ENCODE measurements at regions not wholly inside any gene's neighbourhood (a gene's known extent, or its start where the extent isn't known, plus 50 kb on each side); places are given as distances from the start of the nearest gene placed in this dataset.
"Not testable (repeated sequence)": the region's sequence is repeated elsewhere in the genome, so short reads cannot be mapped to it uniquely, and the experiment has no call there.

GRCh38 chr20:29410806-29411457, 1846.5 kb upstream of the DEFB115 start:
- no peak for DNase-seq
- peaks cover 22% of the 10 kb centered on the region for H3K27me3 Mint-ChIP-seq
- ChIA-PET POLR2A (no interaction called here), CTCF (no interaction called here)
- peaks cover 10% of the 10 kb centered on the region for H3K4me1 Mint-ChIP-seq (ENCODE audit: low read depth)
- no peak overlapping the region for H3K27ac Mint-ChIP-seq
- peaks cover 4% of the 10 kb centered on the region for H3K36me3 Mint-ChIP-seq
- intact Hi-C loops (cut with micrococcal nuclease): no loop called here
- peaks cover 27% of the 10 kb centered on the region for H3K9me3 Mint-ChIP-seq
- peak overlapping the region; percentile 50 for H3K4me3 Mint-ChIP-seq

- H3K36me3 Mint-ChIP-seq; POLR2A ChIA-PET; DNase-seq; CTCF ChIA-PET; intact Hi-C loops (cut with micrococcal nuclease); H3K27ac Mint-ChIP-seq: not testable (repeated sequence)
- peaks cover 28% of the 10 kb centered on the region for H3K9me3 Mint-ChIP-seq
- H3K27me3 Mint-ChIP-seq: peaks cover 22% of the 10 kb centered on the region
- peak overlapping the region; percentile 50 for H3K4me3 Mint-ChIP-seq
- H3K4me1 Mint-ChIP-seq (ENCODE audit: low read depth): peaks cover 10% of the 10 kb centered on the region
Measured at GRCh38 chr20:29411458-29411820, 1846.0 kb upstream of the DEFB115 start.

- H3K36me3 Mint-ChIP-seq: no peaks in the 10 kb centered on the region
- H3K4me1 Mint-ChIP-seq (ENCODE audit: low read depth): no peaks in the 10 kb centered on the region
- H3K9me3 Mint-ChIP-seq: peaks cover 3% of the 10 kb centered on the region
- no peak overlapping the region for H3K4me3 Mint-ChIP-seq
- intact Hi-C loops (cut with micrococcal nuclease): no loop called here
- no peak overlapping the region for H3K27ac Mint-ChIP-seq
- ChIA-PET POLR2A (no interaction called here), CTCF (no interaction called here)
- DNase-seq: no peak
- peaks cover 4% of the 10 kb centered on the region for H3K27me3 Mint-ChIP-seq
Measured at GRCh38 chr20:29419378-29419777, 1838.1 kb upstream of the DEFB115 start.

- Mint-ChIP-seq H3K27me3 (peaks cover 19% of the 10 kb centered on the region), H3K27ac (no peak overlapping the region), H3K4me1 (ENCODE audit: low read depth) (no peaks in the 10 kb centered on the region), H3K4me3 (peak overlapping the region; percentile 51), H3K9me3 (peaks cover 3% of the 10 kb centered on the region), H3K36me3 (no peaks in the 10 kb centered on the region)
- POLR2A ChIA-PET: no interaction called here
- CTCF ChIA-PET: no interaction called here
- peak; percentile 40 for DNase-seq
- intact Hi-C loops (cut with micrococcal nuclease): no loop called here
Measured at GRCh38 chr20:29427201-29428060, 1830.0 kb upstream of the DEFB115 start.

- ChIA-PET POLR2A (no interaction called here), CTCF (no interaction called here)
- DNase-seq: no peak
- Mint-ChIP-seq H3K27ac (no peak overlapping the region), H3K4me1 (ENCODE audit: low read depth) (no peaks in the 10 kb centered on the region), H3K27me3 (peaks cover 18% of the 10 kb centered on the region), H3K4me3 (no peak overlapping the region), H3K9me3 (peaks cover 3% of the 10 kb centered on the region), H3K36me3 (no peaks in the 10 kb centered on the region)
- intact Hi-C loops (cut with micrococcal nuclease): no loop called here
Measured at GRCh38 chr20:29430531-29430930, 1826.9 kb upstream of the DEFB115 start.

- H3K27ac Mint-ChIP-seq, CTCF ChIA-PET, H3K9me3 Mint-ChIP-seq, H3K27me3 Mint-ChIP-seq, POLR2A ChIA-PET, H3K4me3 Mint-ChIP-seq, H3K36me3 Mint-ChIP-seq, DNase-seq: not testable (repeated sequence)
- peaks cover 10% of the 10 kb centered on the region for H3K4me1 Mint-ChIP-seq (ENCODE audit: low read depth)
- intact Hi-C loops (cut with micrococcal nuclease): loop anchor here (10.0 kb wide), 2 partner anchors 324 to 1824 kb away; no protein-coding TSS in a partner anchor
Measured at GRCh38 chr20:29440721-29441120, 1816.7 kb upstream of the DEFB115 start.

- H3K27ac Mint-ChIP-seq: not testable (repeated sequence)
- peak; percentile 16 for DNase-seq
Measured at GRCh38 chr20:29443206-29443781, 1814.2 kb upstream of the DEFB115 start.

GRCh38 chr20:29443819-29444218, 1813.6 kb upstream of the DEFB115 start:
- no peaks in the 10 kb centered on the region for H3K36me3 Mint-ChIP-seq
- ChIA-PET POLR2A (no interaction called here), CTCF (no interaction called here)
- no peaks in the 10 kb centered on the region for H3K9me3 Mint-ChIP-seq
- intact Hi-C loops (cut with micrococcal nuclease): loop anchor here (10.0 kb wide), 2 partner anchors 321 to 1821 kb away; no protein-coding TSS in a partner anchor
- H3K4me1 Mint-ChIP-seq (ENCODE audit: low read depth): peaks cover 10% of the 10 kb centered on the region
- no peak overlapping the region for H3K4me3 Mint-ChIP-seq
- H3K27ac Mint-ChIP-seq: no peak overlapping the region
- peak; percentile 48 for DNase-seq
- peaks cover 2% of the 10 kb centered on the region for H3K27me3 Mint-ChIP-seq

More at GRCh38 chr20:29443206-29443781, 1814.2 kb upstream of the DEFB115 start:
- intact Hi-C loops (cut with micrococcal nuclease): loop anchor here (10.0 kb wide), 2 partner anchors 322 to 1822 kb away; no protein-coding TSS in a partner anchor
- H3K36me3 Mint-ChIP-seq, H3K9me3 Mint-ChIP-seq, H3K27me3 Mint-ChIP-seq, CTCF ChIA-PET, POLR2A ChIA-PET: not testable (repeated sequence)
- Mint-ChIP-seq H3K4me3 (peak overlapping the region; percentile 2), H3K4me1 (ENCODE audit: low read depth) (peaks cover 10% of the 10 kb centered on the region)

GRCh38 chr20:29445050-29445907, 1812.2 kb upstream of the DEFB115 start:
- H3K36me3 Mint-ChIP-seq, H3K9me3 Mint-ChIP-seq, H3K27me3 Mint-ChIP-seq, POLR2A ChIA-PET, CTCF ChIA-PET, H3K27ac Mint-ChIP-seq: not testable (repeated sequence)
- Mint-ChIP-seq H3K4me3 (peak overlapping the region; percentile 66), H3K4me1 (ENCODE audit: low read depth) (peaks cover 10% of the 10 kb centered on the region)
- intact Hi-C loops (cut with micrococcal nuclease): loop anchor here (10.0 kb wide), 2 partner anchors 320 to 1820 kb away; no protein-coding TSS in a partner anchor
- peak; percentile 61 for DNase-seq

GRCh38 chr20:29447517-29448484, 1809.7 kb upstream of the DEFB115 start:
- H3K27ac Mint-ChIP-seq, H3K9me3 Mint-ChIP-seq, CTCF ChIA-PET, DNase-seq, POLR2A ChIA-PET, H3K36me3 Mint-ChIP-seq, H3K27me3 Mint-ChIP-seq: not testable (repeated sequence)
- peaks cover 10% of the 10 kb centered on the region for H3K4me1 Mint-ChIP-seq (ENCODE audit: low read depth)
- intact Hi-C loops (cut with micrococcal nuclease): loop anchor here (10.0 kb wide), 2 partner anchors 317 to 1817 kb away; no protein-coding TSS in a partner anchor
- peak overlapping the region; percentile 37 for H3K4me3 Mint-ChIP-seq

GRCh38 chr20:29448806-29449470, 1808.5 kb upstream of the DEFB115 start:
- peaks cover 2% of the 10 kb centered on the region for H3K27me3 Mint-ChIP-seq
- no peak for DNase-seq
- H3K27ac Mint-ChIP-seq: no peak overlapping the region
- ChIA-PET POLR2A (no interaction called here), CTCF (no interaction called here)
- no peaks in the 10 kb centered on the region for H3K36me3 Mint-ChIP-seq
- H3K9me3 Mint-ChIP-seq: no peaks in the 10 kb centered on the region
- intact Hi-C loops (cut with micrococcal nuclease): loop anchor here (10.0 kb wide), 2 partner anchors 316 to 1816 kb away; no protein-coding TSS in a partner anchor
- H3K4me1 Mint-ChIP-seq (ENCODE audit: low read depth): peaks cover 2% of the 10 kb centered on the region
- no peak overlapping the region for H3K4me3 Mint-ChIP-seq
